GM21423 (cell line): ENCODE measurements at regions not wholly inside any gene's neighbourhood (a gene's known extent, or its start where the extent isn't known, plus 50 kb on each side); places are given as distances from the start of the nearest gene placed in this dataset.

ENCODE experiments used
- ATAC-seq: cut with Tn5 transposase; IDR thresholded peaks from one replicate; pipeline ENCODE4 v1.9.1; 2021; ENCODE audit warnings: mild to moderate bottlenecking, moderate library complexity; ENCODE audit not compliant: unreplicated experiment

DNA sequence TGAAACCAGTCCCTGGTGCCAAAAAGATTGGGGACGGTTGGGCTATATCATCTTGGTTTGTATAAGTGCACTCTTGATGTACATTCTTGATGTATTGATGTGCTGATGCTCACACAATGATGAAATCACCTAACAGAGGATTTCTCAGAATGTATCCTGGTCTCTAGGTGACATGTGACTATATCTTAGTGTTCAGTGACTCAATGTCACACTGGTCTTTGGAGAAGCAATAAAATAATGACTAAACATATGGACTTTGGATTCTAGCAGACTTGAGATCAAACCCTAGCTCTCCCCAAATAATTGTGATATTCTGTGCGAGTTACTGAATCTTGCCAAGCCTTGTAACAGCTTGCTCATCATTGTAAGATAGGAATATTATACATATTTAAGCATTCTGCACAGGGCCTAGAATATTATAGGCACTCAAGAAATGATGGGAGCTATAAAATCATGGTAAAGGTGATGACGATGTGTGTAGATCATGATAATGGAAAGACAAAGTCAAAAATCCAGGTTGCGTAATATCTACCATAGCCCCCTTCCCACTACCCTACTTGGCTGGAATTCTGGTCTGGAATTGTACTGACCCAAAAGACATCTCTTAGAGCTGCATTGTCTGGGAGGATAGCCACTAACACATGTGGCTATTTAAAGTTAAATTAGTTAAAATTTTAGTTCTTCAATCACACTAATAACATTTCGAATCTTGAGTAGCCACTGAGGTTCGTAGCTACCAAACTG, 117.6 kb upstream of the PWP1 start:
- no peak for ATAC-seq

DNA sequence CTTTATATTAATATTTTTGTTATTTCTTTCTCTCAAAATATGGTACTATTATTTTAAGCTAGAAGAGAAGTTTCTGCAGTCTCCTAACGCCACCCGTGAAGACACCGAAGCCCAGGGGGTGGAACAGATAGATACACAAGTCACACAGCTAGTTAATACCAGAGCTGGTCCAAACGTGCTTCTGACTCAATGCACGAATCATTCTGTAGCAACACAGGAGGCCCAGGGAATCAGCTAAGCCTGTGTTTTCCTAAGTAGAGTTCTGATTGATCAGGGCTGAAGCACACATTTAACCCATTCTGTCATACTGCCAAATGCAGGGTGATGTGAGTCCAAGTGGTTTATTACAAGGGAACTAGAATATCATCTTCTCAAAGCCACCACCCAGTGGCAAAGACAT, 116.9 kb upstream of the PWP1 start:
- no peak for ATAC-seq

- ATAC-seq = no peak
Observed at GRCh38 chr12:107570721-107571120, 114.9 kb upstream of the PWP1 start.

- ATAC-seq = no peak
Observed at GRCh38 chr12:107571492-107571891, 114.1 kb upstream of the PWP1 start.

DNA sequence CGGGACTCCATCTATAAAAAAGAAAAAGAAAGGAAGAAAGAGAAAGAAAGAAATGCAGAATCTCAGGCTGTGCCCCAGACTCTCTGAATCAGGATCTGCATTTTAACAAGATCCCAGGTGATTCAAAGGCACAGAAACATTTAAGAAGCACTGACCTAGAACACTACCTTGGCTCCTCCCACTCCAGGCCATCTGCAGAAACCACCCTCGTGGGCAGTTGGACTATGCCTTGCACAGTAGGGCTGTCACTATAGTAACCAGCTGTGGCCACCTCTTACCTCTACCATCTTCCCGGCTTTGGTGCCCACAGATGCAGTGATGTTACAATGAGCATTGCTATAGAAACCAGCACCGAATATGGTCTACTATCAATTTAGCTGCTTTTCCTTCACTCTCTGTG, 110.9 kb upstream of the PWP1 start:
- ATAC-seq = no peak

DNA sequence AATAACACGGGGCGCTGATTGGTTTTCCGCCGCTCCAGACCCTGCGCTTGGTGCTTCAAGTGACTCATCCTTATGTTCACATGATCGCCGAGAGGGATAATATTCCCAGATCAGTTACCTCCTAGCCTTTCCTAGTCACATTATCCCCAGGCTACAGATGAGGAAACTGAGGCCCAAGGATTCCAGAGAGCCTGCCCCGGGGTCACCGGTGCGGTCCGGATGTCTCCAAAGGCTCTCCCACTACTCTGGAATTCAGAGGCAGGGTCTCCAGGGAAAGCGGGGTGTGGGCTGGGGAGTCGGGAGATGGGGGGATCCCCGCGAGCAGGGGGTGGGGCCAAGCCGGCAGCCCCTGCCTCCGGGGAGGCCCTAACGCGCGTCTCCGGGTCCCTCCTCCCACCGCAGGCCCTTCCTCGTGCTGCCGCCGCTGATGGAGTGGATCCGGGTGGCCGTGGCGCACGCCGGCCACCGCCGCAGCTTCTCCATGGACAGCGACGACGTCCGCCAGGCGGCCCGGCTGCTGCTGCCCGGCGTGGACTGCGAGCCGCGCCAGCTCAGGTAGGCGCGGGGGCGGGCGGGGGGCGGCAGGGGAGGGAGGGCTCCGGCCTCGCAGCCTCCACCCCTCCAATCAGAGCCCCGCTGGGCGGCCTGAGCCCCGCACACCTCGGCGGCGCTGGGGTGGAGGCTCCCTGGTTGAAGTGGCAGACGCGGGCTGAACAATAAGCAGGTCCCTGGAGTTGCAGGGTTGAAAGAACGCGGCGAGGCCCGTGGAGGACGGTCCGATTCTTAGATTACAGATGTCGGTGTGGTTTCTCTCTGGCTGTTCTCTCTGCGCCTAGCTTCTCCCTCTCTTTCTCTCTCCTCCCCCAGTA, 104.6 kb upstream of the PWP1 start:
- ATAC-seq = no peak

DNA sequence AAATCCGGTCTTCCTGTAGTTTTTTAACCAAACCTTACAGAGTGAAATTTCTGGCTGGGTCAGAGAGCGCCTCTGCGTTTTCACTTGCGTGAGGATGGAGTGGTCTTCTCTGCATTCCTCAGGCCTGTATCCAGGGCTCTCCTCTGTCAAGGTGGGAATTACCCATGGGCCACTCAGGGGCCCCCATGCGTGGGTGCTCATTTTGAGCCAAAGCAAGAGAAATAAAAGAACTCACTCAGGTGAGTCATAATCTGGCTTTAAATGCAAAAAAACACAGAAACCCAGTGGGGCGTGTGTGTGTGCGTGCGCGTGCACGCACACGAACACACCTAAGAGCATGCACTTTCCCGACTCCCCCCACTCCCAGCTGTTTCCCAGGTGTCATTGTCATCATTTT, 104.0 kb upstream of the PWP1 start:
- no peak for ATAC-seq

DNA sequence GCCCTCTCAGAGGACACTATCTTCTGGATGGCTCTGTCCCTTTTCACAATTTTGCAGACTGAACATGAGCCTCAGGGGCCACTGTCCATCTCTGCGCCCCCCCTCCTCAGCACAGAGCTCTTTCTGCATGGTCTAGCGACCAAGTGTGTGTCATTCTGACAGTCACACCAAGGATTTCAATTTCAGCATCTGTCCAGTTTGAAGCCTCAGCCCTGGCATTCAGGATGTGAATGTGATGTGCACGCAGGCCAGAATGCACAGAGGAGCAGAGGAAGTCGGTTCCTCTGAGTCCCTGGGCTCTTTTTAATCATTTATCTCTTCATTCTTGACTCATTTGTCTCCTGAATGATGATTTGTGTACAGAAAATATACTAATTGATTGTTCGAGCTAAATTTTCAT, 102.0 kb upstream of the PWP1 start:
- no peak for ATAC-seq

GRCh38 chr12:107584563-107584962, 101.0 kb upstream of the PWP1 start:
- ATAC-seq = no peak

GRCh38 chr12:107586256-107586970, 99.2 kb upstream of the PWP1 start:
- no peak for ATAC-seq

DNA sequence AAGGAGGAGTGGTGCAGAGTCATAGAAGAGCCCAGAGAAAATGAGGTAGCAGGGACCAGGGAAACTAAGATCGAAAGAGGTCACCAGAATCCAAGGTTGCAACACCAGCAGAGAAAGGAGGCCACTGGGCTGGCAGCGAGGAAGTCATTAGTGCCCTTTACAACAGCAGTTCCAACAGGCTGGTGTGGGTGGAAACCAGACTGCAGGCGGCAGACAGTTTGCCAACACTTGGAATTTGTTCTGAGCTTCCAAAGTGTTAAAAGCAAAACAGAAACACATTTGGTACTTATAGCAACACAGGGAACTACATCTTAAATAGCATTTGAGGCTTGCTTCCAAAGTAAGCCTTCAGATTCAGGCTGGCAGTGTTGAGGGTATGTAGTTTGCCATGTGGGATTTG, 95.2 kb upstream of the PWP1 start:
- ATAC-seq = no peak

GRCh38 chr12:107590814-107591375, 94.7 kb upstream of the PWP1 start:
- no peak for ATAC-seq

GRCh38 chr12:107593713-107594381, 91.8 kb upstream of the PWP1 start:
- no peak for ATAC-seq

DNA sequence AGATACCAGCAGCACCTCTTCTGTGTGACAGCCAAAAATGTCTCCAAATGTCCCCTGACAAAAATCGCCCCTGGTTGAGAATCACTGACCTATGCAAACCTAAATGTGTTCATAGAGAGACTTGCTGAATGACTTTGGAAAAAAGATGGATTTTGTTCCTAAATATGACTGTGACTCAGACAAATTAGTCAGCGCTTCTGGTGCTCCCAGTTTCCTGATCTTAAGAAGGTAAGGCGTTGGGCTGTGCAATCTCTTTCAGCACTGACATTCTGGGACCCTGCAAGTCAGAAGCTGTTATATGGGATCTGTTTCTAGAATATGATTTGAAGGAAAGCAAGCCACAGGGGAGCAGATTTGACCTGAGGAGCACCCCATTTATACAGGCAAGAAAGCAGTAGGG, 90.6 kb upstream of the PWP1 start:
- ATAC-seq = no peak

DNA sequence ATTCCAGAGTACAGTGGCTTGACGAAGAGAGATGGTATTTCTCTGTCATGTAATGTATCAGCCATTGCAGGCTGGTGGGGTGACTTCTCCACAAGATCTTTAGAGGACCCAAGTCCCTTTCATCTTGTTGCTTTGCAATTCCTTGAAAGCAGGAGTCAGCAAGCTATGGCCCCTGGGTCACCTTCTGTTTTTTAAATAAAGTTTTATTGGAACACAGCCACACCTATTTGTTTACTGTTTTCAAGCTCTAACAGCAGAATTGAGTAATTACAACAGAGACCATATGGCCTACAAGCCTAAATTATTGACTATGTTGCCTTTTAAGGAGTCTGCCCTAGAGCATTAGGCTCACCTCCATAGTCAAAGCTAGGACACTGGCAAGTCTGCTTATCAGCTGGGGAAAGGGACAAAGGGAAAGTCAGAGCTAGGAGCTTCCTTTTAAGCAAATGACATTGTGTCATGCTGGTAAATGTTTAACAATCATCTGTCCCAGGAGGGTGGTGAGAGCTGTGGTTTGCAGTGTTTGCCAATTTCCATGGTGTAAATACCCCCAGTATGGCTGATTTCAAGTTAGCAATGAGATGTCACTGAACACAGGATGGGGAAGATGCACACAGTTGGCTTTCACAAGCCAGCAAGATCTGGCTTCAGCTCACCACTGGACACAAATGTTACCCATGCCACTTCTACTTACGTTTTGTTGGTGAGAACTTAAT, 87.7 kb upstream of the PWP1 start:
- ATAC-seq = no peak

- no peak for ATAC-seq
Observed at GRCh38 chr12:107598906-107599305, 86.7 kb upstream of the PWP1 start.

GRCh38 chr12:107600581-107601144, 84.9 kb upstream of the PWP1 start:
- ATAC-seq = no peak

- no peak for ATAC-seq
Observed at GRCh38 chr12:107602446-107602845, 83.2 kb upstream of the PWP1 start.

- ATAC-seq = no peak
Observed at GRCh38 chr12:107605293-107605692, 80.3 kb upstream of the PWP1 start.
